ENCODE measurements at regions not wholly inside any gene's neighbourhood (a gene's known extent, or its start where the extent isn't known, plus 50 kb on each side); places are given as distances from the start of the nearest gene placed in this dataset.

GRCh38 chr3:159902546-159903314 lies 85.9 kb upstream of the IL12A start:
- Histone ChIP-seq H3K4me3 (ENCODE audit: low read length) (no peak overlapping the region), H3K4me2 (ENCODE audit: low read length) (no peak overlapping the region), H3K9me3 (ENCODE audit: low read length) (no peaks in the 10 kb centered on the region), H4K20me1 (ENCODE audit: insufficient read depth) (no peaks in the 10 kb centered on the region), H3K9me2 (ENCODE audit: insufficient read depth, low read length) (no peaks in the 10 kb centered on the region), H3K9ac (ENCODE audit: low read length) (no peak overlapping the region), H3K79me2 (replicated peaks; ENCODE audit: insufficient read depth, low read length) (no peaks in the 10 kb centered on the region), H3K27me3 (ENCODE audit: insufficient read depth, low read depth, low read length) (no peaks in the 10 kb centered on the region), H3K27ac (ENCODE audit: low read length) (no peak overlapping the region), H3F3A (ENCODE audit: insufficient read depth, low read length, poor library complexity, severe bottlenecking) (no peaks in the 10 kb centered on the region), H3K36me3 (ENCODE audit: insufficient read depth, low read length) (no peaks in the 10 kb centered on the region), H2AFZ (ENCODE audit: low read depth, low read length) (no peak overlapping the region)
- TF ChIP-seq TAF1 (IDR thresholded peaks at IDR 0.05; ENCODE audit: low read depth) (no peak), SMC3 (conservative IDR thresholded peaks at IDR 0.05; ENCODE audit: poor library complexity) (no peak), EP300 (conservative IDR thresholded peaks at IDR 0.05; ENCODE audit: poor library complexity, severe bottlenecking) (no peak), POLR2AphosphoS5 (IDR thresholded peaks at IDR 0.05) (no peak), EZH2 (IDR thresholded peaks at IDR 0.05; ENCODE audit: borderline replicate concordance, insufficient read depth, low read length, poor library complexity, severe bottlenecking) (no peak), RAD21 (conservative IDR thresholded peaks at IDR 0.05) (no peak), CTCF (IDR thresholded peaks at IDR 0.05; ENCODE audit: poor library complexity, severe bottlenecking) (no peak), REST (IDR thresholded peaks at IDR 0.05; ENCODE audit: borderline replicate concordance) (no peak), MXI1 (conservative IDR thresholded peaks at IDR 0.05; ENCODE audit: poor library complexity, severe bottlenecking) (no peak)

- Histone ChIP-seq H4K20me1 (ENCODE audit: insufficient read depth) (no peaks in the 10 kb centered on the region), H3K36me3 (ENCODE audit: insufficient read depth, low read length) (no peaks in the 10 kb centered on the region), H3K27ac (ENCODE audit: low read length) (no peak overlapping the region), H3K4me2 (ENCODE audit: low read length) (no peak overlapping the region), H3K4me3 (ENCODE audit: low read length) (no peak overlapping the region), H3F3A (ENCODE audit: insufficient read depth, low read length, poor library complexity, severe bottlenecking) (no peaks in the 10 kb centered on the region), H3K27me3 (ENCODE audit: insufficient read depth, low read depth, low read length) (no peaks in the 10 kb centered on the region), H3K79me2 (replicated peaks; ENCODE audit: insufficient read depth, low read length) (no peaks in the 10 kb centered on the region), H3K9me2 (ENCODE audit: insufficient read depth, low read length) (no peaks in the 10 kb centered on the region), H2AFZ (ENCODE audit: low read depth, low read length) (no peak overlapping the region), H3K9ac (ENCODE audit: low read length) (no peak overlapping the region), H3K9me3 (ENCODE audit: low read length) (no peaks in the 10 kb centered on the region)
- no peak for TF ChIP-seq SMC3 (conservative IDR thresholded peaks at IDR 0.05; ENCODE audit: poor library complexity)
- TF ChIP-seq TAF1 (IDR thresholded peaks at IDR 0.05; ENCODE audit: low read depth), result no peak
- TF ChIP-seq EP300 (conservative IDR thresholded peaks at IDR 0.05; ENCODE audit: poor library complexity, severe bottlenecking), result no peak
- no peak for TF ChIP-seq REST (IDR thresholded peaks at IDR 0.05; ENCODE audit: borderline replicate concordance)
- no peak for TF ChIP-seq CTCF (IDR thresholded peaks at IDR 0.05; ENCODE audit: poor library complexity, severe bottlenecking)
- TF ChIP-seq EZH2 (IDR thresholded peaks at IDR 0.05; ENCODE audit: borderline replicate concordance, insufficient read depth, low read length, poor library complexity, severe bottlenecking), result no peak
- no peak for TF ChIP-seq POLR2AphosphoS5 (IDR thresholded peaks at IDR 0.05)
- TF ChIP-seq MXI1 (conservative IDR thresholded peaks at IDR 0.05; ENCODE audit: poor library complexity, severe bottlenecking), result no peak
- TF ChIP-seq RAD21 (conservative IDR thresholded peaks at IDR 0.05), result no peak
These were observed 84.2 kb upstream of the IL12A start for GRCh38 chr3:159904455-159904854.

Measured in neural cell (in vitro differentiated cells).